ENCODE measurements at regions not wholly inside any gene's neighbourhood (a gene's known extent, or its start where the extent isn't known, plus 50 kb on each side); places are given as distances from the start of the nearest gene placed in this dataset.

GRCh38 chr12:34404377-34405285 is 382.3 kb downstream of the ALG10 start:
- TF ChIP-seq CTCF (IDR thresholded peaks at IDR 0.05) (no peak), POLR2A (IDR thresholded peaks at IDR 0.05) (no peak)

Data from testis (tissue), 2 donors.